GM18499 (cell line): ENCODE measurements at regions not wholly inside any gene's neighbourhood (a gene's known extent, or its start where the extent isn't known, plus 50 kb on each side); places are given as distances from the start of the nearest gene placed in this dataset.
"Not testable (repeated sequence)": the region's sequence is repeated elsewhere in the genome, so short reads cannot be mapped to it uniquely, and the experiment has no call there.

Source experiments
- ATAC-seq: cut with Tn5 transposase; IDR thresholded peaks from one replicate; pipeline ENCODE4 v1.9.1; 2021; ENCODE audit warnings: moderate number of reproducible peaks; ENCODE audit not compliant: insufficient read depth, unreplicated experiment

- not testable (repeated sequence) for ATAC-seq
These were observed 80.3 kb upstream of the ZWINT start for GRCh38 chr10:56441337-56441736.
